SU-DHL-6 (cell line): ENCODE measurements at regions not wholly inside any gene's neighbourhood (a gene's known extent, or its start where the extent isn't known, plus 50 kb on each side); places are given as distances from the start of the nearest gene placed in this dataset.

Experiments
- H2AFZ ChIP-seq: fragments of 200-600 bp; sonication (generic); 2 replicates; pipeline ENCODE4 v1.6.1; 2014; ENCODE audit warnings: low read depth, mild to moderate bottlenecking, moderate library complexity, mixed read lengths, antibody characterized with exemption, low read length; ENCODE audit not compliant: severe bottlenecking
- H3F3A ChIP-seq: fragments of 200-600 bp; shearing (Covaris generic); 2 replicates; pipeline ENCODE4 v1.6.0; 2016; ENCODE audit warnings: antibody characterized with exemption, mild to moderate bottlenecking; ENCODE audit not compliant: insufficient read depth
- H3K27ac ChIP-seq: fragments of 200-600 bp; sonication (generic); 2 replicates; pipeline ENCODE4 v1.5.1; 2016; ENCODE audit warnings: low read depth, mild to moderate bottlenecking, low read length, moderate library complexity, mixed read lengths
- H3K27me3 ChIP-seq: fragments of 200-600 bp; sonication (generic), shearing (Covaris generic); 2 replicates; pipeline ENCODE4 v1.6.0; 2014; ENCODE audit warnings: mild to moderate bottlenecking, low read length
- H3K36me3 ChIP-seq: fragments of 200-600 bp; sonication (generic); 2 replicates; pipeline ENCODE4 v1.6.1; 2014; ENCODE audit warnings: mild to moderate bottlenecking, low read length, mixed read lengths
- H3K4me2 ChIP-seq: fragments of 300-600, 200-600 bp; shearing (Covaris generic), sonication (generic); 2 replicates; pipeline ENCODE4 v1.6.0; 2014; ENCODE audit warnings: low read length, low read depth, mild to moderate bottlenecking; ENCODE audit not compliant: poor library complexity, severe bottlenecking
- H3K4me3 ChIP-seq: fragments of 200-600 bp; sonication (generic); 2 replicates; pipeline ENCODE4 v1.5.1; 2014; ENCODE audit warnings: antibody characterized with exemption, low read length, mild to moderate bottlenecking, mixed read lengths; ENCODE audit not compliant: insufficient read depth, poor library complexity, severe bottlenecking
- H3K79me2 ChIP-seq: fragments of 200-600 bp; sonication (generic); 2 replicates; pipeline ENCODE4 v1.6.1; 2014; ENCODE audit warnings: mild to moderate bottlenecking, low read length, moderate library complexity; ENCODE audit not compliant: insufficient read depth
- H3K9ac ChIP-seq: fragments of 200-600 bp; sonication (generic); 2 replicates; pipeline ENCODE4 v1.7.0; 2014; ENCODE audit warnings: mild to moderate bottlenecking, low read length
- H3K9me2 ChIP-seq: fragments of 200-600 bp; sonication (generic); replicated peaks from 2 replicates; pipeline ENCODE4 v1.6.1; 2014; ENCODE audit warnings: low read length; ENCODE audit not compliant: insufficient read depth
- H3K9me3 ChIP-seq: fragments of 200-600 bp; sonication (generic); 2 replicates; pipeline ENCODE4 v1.6.1; 2014; ENCODE audit warnings: low read length, mixed read lengths; ENCODE audit not compliant: insufficient read depth
- H4K20me1 ChIP-seq: fragments of 200-600 bp; sonication (generic); 2 replicates; pipeline ENCODE4 v1.6.1; 2014; ENCODE audit warnings: low read depth, mild to moderate bottlenecking, antibody characterized with exemption, low read length, moderate library complexity, mixed read lengths
- EZH2phosphoT487 ChIP-seq: fragments of 200-600 bp; sonication (generic), shearing (Covaris generic); conservative IDR thresholded peaks from 2 replicates; pipeline ENCODE4 v1.6.1; 2018; ENCODE audit warnings: mild to moderate bottlenecking, antibody characterized with exemption, low read length, moderate library complexity, mixed read lengths
- TF ChIP-seq, protein P1 (sequence below): fragments of 200-600 bp; sonication (generic); IDR thresholded peaks from one replicate; pipeline ENCODE4 v1.5.1; 2017; ENCODE audit warnings: antibody characterized with exemption, mild to moderate bottlenecking, low read length, moderate library complexity; ENCODE audit not compliant: insufficient read depth, poor library complexity, severe bottlenecking

DNA sequence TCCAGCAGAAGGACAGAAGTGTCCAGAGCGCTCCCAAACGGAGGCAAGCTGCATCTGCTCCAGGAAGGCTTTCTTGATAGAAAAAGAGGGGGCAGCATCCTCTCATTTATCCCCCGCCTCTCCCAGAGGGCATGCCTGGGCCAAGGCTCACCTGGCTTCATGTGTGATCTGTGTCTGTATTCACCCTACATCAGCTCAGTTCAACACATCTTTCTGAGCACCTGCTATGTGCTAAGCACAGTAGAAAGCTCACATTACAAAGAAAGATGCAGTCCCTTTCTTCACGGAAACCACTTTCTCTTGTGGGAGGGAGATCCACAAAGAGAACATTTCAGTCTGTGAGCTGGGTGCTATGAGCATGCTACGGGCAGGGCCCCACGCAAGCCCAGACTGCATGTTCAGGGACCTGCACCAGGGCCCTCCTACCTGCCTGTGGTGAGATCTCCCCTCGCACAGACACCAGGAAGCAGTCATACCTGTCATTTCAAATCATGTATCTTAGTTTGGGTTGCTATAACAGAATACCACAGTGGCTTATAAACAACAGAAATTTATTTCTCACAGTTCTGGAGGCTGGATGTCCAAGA is 90.7 kb downstream of the PDCL3 start:
- H2AFZ ChIP-seq: no peak overlapping the region
- H3K27me3 ChIP-seq: no peaks in the 10 kb centered on the region

DNA sequence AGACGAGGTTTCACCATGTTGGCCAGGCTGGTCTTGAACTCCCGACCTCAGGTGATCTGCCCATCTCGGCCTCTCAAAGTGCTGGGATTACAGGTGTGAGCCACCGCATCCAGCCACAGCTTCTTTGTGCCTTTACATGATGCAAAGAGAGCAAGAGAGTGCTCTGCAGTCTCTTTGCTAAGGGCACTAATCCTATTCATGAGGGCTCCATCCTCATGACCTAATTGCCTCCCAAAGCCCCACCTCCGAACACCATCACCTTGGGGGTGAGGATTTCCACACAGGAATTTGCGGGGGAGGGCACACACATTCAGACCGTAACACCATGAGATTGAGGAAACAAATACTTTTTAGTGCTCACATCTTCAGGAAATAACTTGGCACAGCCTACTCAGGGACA is 91.8 kb downstream of the PDCL3 start:
- H3K36me3 ChIP-seq: no peaks in the 10 kb centered on the region
- H2AFZ ChIP-seq: no peak overlapping the region
- H3K27ac ChIP-seq: no peak overlapping the region
- H3K4me3 ChIP-seq: no peak overlapping the region
- no peaks in the 10 kb centered on the region for H3K9me3 ChIP-seq
- no peaks in the 10 kb centered on the region for H3K79me2 ChIP-seq
- no peak overlapping the region for H3K9ac ChIP-seq
- no peaks in the 10 kb centered on the region for H3K9me2 ChIP-seq
- no peak overlapping the region for H3K4me2 ChIP-seq
- no peaks in the 10 kb centered on the region for H3F3A ChIP-seq
- H4K20me1 ChIP-seq: no peaks in the 10 kb centered on the region
- no peaks in the 10 kb centered on the region for H3K27me3 ChIP-seq
- no peak for TF ChIP-seq EZH2phosphoT487
- TF ChIP-seq, protein P1, sequence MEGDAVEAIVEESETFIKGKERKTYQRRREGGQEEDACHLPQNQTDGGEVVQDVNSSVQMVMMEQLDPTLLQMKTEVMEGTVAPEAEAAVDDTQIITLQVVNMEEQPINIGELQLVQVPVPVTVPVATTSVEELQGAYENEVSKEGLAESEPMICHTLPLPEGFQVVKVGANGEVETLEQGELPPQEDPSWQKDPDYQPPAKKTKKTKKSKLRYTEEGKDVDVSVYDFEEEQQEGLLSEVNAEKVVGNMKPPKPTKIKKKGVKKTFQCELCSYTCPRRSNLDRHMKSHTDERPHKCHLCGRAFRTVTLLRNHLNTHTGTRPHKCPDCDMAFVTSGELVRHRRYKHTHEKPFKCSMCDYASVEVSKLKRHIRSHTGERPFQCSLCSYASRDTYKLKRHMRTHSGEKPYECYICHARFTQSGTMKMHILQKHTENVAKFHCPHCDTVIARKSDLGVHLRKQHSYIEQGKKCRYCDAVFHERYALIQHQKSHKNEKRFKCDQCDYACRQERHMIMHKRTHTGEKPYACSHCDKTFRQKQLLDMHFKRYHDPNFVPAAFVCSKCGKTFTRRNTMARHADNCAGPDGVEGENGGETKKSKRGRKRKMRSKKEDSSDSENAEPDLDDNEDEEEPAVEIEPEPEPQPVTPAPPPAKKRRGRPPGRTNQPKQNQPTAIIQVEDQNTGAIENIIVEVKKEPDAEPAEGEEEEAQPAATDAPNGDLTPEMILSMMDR: no peak

More for the DNA sequence above, 90.7 kb downstream of the PDCL3 start:
- Histone ChIP-seq H3K4me2 (no peak overlapping the region), H4K20me1 (no peaks in the 10 kb centered on the region), H3K9me3 (no peaks in the 10 kb centered on the region), H3K79me2 (no peaks in the 10 kb centered on the region), H3K27ac (no peak overlapping the region), H3K9me2 (no peaks in the 10 kb centered on the region), H3K9ac (no peak overlapping the region), H3F3A (no peaks in the 10 kb centered on the region), H3K36me3 (no peaks in the 10 kb centered on the region), H3K4me3 (no peak overlapping the region)
- TF ChIP-seq, protein P1: no peak
- no peak for TF ChIP-seq EZH2phosphoT487

DNA sequence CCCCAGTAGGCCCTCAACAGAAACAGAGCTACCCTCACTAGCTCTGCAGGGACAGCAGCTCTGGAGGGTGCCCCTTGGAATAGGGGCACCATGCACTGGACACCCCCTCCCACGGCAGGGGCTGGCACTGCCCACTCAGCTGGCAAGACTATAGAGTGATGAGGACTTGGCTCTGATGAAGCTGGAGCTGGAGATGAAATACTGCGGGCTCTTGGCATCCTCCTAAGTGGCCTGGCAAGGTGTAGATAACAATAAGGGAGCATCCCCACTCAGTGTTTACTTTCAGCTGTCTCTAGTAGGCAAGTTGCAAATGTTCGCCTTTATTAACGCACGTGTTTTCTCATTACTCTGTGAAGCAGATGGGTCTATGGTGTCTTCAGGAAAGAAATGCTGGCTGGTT is 92.7 kb downstream of the PDCL3 start:
- no peaks in the 10 kb centered on the region for H3K9me3 ChIP-seq
- H2AFZ ChIP-seq: no peak overlapping the region
- H4K20me1 ChIP-seq: no peaks in the 10 kb centered on the region
- H3K36me3 ChIP-seq: no peaks in the 10 kb centered on the region
- H3K4me3 ChIP-seq: no peak overlapping the region
- no peaks in the 10 kb centered on the region for H3K9me2 ChIP-seq
- no peak overlapping the region for H3K9ac ChIP-seq
- H3K27me3 ChIP-seq: no peaks in the 10 kb centered on the region
- H3K4me2 ChIP-seq: no peak overlapping the region
- H3F3A ChIP-seq: no peaks in the 10 kb centered on the region
- TF ChIP-seq EZH2phosphoT487: no peak
- TF ChIP-seq, protein P1: no peak
- H3K27ac ChIP-seq: no peak overlapping the region
- no peaks in the 10 kb centered on the region for H3K79me2 ChIP-seq
